ENCODE measurements at regions not wholly inside any gene's neighbourhood (a gene's known extent, or its start where the extent isn't known, plus 50 kb on each side); places are given as distances from the start of the nearest gene placed in this dataset.

DNA sequence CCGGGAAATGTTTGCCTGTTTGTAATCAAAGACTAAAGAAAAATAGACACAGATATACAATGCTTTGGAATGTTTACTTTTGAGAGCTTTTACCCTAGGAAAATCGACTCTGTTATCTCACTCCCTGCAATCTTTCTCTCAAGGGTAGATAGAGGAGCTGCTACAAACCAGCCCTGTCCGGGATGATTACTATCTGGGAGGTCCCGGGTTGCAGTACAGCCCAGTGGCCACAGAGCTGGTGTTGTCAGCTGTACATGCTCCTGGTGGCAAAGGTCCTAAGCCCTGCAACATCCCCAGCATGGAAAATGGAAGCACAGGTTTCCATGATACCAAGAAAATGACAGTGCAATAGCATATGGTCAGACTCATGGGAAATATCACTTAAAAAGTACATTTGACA is 570.5 kb upstream of the SOX11 start:
- no peak for DNase-seq (ENCODE audit: low read depth)
- TF ChIP-seq CTCF (conservative IDR thresholded peaks at IDR 0.05; ENCODE audit: control insufficient read depth, insufficient read depth, low read depth, low read length): no peak
- no peak overlapping the region for H3K4me3 ChIP-seq (ENCODE audit: control insufficient read depth, low read depth, low read length)

GRCh38 chr2:5123582-5124196 is 568.5 kb upstream of the SOX11 start:
- no peak for TF ChIP-seq CTCF (conservative IDR thresholded peaks at IDR 0.05; ENCODE audit: control insufficient read depth, insufficient read depth, low read depth, low read length)
- DNase-seq (ENCODE audit: low read depth): no peak
- H3K4me3 ChIP-seq (ENCODE audit: control insufficient read depth, low read depth, low read length): no peak overlapping the region

- no peak for DNase-seq (ENCODE audit: low read depth)
- H3K4me3 ChIP-seq (ENCODE audit: control insufficient read depth, low read depth, low read length): no peak overlapping the region
- no peak for TF ChIP-seq CTCF (conservative IDR thresholded peaks at IDR 0.05; ENCODE audit: control insufficient read depth, insufficient read depth, low read depth, low read length)
Observed at GRCh38 chr2:5125017-5125730, 567.0 kb upstream of the SOX11 start.

- DNase-seq (ENCODE audit: low read depth): no peak
- TF ChIP-seq CTCF (conservative IDR thresholded peaks at IDR 0.05; ENCODE audit: control insufficient read depth, insufficient read depth, low read depth, low read length): no peak
Observed at GRCh38 chr2:5132281-5132680, 559.9 kb upstream of the SOX11 start.

GRCh38 chr2:5140347-5140746 is 551.8 kb upstream of the SOX11 start:
- TF ChIP-seq CTCF (conservative IDR thresholded peaks at IDR 0.05; ENCODE audit: control insufficient read depth, insufficient read depth, low read depth, low read length): no peak
- DNase-seq (ENCODE audit: low read depth): no peak
- H3K4me3 ChIP-seq (ENCODE audit: control insufficient read depth, low read depth, low read length): no peak overlapping the region

More at GRCh38 chr2:5132281-5132680, 559.9 kb upstream of the SOX11 start:
- H3K4me3 ChIP-seq (ENCODE audit: control insufficient read depth, low read depth, low read length): no peak overlapping the region

DNA sequence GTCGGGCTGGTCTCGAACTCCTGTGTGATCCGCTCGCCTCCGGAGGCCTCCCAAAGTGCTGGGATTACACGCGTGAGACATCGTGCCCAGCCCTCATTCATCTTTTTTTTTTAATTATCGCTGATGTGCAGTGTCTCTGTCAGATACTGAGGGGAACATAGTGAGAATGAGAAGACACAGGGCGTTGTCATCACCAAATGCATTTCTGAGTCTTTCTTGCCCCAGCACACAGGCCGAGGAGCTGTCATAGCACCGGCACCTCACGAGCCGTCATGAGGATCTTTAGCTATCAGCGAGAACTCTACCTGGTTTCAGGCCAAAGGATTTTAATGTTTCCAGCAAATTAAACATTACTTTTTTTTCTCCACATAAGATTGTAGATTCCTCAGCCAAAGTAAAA is 548.0 kb upstream of the SOX11 start:
- H3K4me3 ChIP-seq (ENCODE audit: control insufficient read depth, low read depth, low read length): no peak overlapping the region
- TF ChIP-seq CTCF (conservative IDR thresholded peaks at IDR 0.05; ENCODE audit: control insufficient read depth, insufficient read depth, low read depth, low read length): no peak
- no peak for DNase-seq (ENCODE audit: low read depth)
